HG02981 (cell line): ENCODE measurements at regions not wholly inside any gene's neighbourhood (a gene's known extent, or its start where the extent isn't known, plus 50 kb on each side); places are given as distances from the start of the nearest gene placed in this dataset.

Experiments used
- ATAC-seq: cut with Tn5 transposase; IDR thresholded peaks from one replicate; pipeline ENCODE4 v1.9.1; 2021; ENCODE audit warnings: mild to moderate bottlenecking, moderate library complexity; ENCODE audit not compliant: unreplicated experiment

DNA sequence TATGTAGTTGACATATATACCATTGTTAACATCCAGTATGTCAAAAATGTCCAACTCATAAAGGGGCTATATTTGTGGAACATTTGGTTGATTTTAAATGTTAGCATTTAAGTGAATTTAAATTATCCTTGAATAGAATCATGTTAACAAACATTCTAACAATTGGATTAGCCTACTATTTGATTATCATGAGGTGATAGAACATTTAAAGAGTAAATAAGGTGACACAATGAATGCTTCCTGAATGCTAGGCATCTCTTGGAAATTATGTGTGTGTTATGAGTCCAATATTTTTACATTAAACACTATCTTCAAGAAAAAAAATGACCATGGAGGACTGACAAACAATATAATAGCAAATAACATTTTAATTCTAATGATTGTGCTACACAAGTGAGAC lies 901.9 kb upstream of the AGA start:
- ATAC-seq, result no peak

GRCh38 chr4:178347111-178347510 lies 904.9 kb upstream of the AGA start:
- no peak for ATAC-seq

DNA sequence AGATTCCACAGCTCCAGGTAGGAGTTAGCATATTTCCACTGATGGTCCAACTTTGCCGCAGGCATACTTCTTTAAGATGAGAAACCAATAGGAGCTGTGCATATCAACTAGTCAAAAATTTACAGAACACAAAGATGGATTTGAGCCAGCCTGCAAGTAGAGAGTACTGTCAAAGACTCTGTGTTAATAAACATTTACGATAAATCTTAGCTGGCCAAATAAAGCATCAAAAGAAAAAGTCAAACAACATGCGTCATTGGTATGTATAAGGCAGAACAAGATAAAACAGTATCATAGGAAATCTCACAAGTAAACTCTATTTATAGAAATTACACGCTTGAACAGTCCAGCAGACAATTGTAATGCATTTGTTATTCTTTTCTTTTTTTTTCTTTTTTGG lies 907.4 kb upstream of the AGA start:
- ATAC-seq, result no peak

DNA sequence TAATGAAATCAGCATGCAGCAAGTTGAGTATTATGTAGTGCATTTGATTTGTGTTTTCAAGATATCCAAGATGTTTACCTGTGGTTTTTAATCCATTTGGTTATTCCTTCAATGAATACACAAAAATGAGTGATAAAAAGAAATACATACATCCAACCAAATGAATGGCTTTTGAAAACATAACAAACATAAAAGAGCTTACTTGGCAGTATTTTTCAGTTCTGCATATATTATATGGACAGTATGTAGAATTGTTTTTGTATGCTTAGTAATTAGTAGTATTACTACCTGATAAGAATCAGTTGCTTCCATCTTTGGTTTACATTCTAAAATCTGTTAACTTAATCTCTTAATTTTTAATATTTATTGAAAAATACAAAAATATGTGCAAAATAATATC lies 908.9 kb upstream of the AGA start:
- no peak for ATAC-seq

DNA sequence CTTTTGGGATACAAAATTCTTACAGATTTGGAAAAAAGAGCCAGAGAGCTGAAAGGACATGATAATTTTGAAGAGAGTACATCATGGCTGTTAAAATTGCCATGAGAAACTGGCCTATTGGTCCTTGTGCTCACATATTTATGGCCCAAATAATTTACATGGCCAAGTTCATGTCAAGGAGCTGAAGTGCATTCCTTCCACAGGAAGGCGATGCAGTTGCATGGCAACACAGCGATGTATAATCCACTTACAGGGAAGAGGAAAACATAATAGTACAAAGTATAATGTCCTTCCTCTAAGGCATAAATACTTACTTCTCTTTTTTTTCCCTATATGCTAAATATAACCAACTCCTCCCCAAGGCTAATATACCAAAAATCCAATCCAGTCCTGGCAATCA lies 914.5 kb upstream of the AGA start:
- no peak for ATAC-seq

DNA sequence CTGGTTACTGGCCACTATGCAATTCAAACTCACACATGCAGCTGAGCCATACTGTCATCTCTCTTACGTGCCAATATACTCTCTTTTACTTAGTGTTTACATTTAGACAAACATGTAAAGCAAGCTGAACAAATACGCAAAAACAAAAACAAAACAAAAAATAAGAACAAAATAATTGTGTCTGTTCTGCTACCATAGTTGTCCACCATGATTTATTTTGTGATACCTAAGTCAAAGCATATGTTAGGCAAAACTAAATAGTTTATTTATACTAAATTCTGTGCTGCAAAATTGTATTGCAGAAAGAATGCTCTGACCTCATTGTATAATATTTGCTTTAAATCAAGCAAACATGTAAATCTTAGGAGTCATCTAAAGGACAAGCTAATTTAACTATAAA lies 943.2 kb upstream of the AGA start:
- no peak for ATAC-seq

DNA sequence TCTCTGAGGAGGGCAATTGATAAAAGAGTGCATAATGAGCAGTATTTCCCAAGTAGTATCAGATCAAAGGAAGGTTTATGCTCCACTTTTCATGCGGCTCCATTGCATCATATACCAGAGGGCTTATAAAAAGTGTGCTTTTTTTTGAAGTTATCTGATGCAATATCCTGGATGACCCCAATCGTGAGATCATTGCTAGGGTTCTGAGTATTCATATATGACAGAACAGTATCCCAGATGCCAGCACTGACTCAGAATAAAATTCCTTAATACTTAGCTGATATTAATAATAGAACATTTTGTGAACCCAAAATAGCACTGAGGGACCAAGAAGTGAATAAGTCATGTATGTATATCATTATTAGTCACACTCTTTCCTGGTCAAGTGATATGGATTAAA lies 945.5 kb upstream of the AGA start:
- no peak for ATAC-seq

DNA sequence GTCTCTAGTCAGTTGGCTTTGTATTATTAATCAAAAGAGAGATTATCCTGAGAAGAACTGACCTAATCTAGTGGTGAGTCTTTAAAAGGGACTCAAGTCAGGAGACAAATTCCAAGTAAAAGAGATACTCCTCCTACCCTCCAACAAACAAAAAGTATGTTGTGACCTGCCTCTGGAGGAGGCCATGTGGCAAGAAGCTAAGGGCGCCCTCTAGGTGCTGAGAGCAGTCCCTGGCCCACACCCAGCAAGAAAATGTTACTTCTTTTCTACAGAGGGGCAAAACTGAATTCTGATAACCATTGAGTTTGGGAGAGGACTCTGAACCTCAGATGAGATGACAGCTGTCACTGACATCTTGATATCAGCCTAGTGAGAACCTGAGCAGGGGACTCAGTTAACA lies 953.6 kb upstream of the AGA start:
- ATAC-seq, result no peak

GRCh38 chr4:178412455-178412854 lies 970.2 kb upstream of the AGA start:
- no peak for ATAC-seq

DNA sequence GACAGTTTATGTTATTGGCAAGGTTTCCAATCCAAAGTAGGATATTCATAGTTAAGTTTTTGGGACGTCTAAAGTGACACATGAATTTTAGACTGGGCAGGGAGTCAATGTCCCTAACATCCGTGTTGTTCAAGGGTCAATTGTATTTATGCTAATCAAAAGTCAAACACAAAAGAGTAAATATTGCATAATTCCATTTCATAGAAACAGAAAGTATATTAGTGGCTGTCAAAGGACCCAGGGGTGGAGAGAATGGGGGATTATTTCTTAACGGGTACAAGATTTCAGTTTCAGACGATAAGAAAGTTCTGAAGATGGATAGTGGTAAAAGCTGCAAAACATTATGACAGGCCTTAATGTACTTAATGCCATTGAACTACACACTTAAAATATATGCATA lies 971.8 kb upstream of the AGA start:
- no peak for ATAC-seq

GRCh38 chr4:178414881-178415446 lies 972.7 kb upstream of the AGA start:
- ATAC-seq, result no peak

- no peak for ATAC-seq
These were observed 973.7 kb upstream of the AGA start for GRCh38 chr4:178415925-178416324.

DNA sequence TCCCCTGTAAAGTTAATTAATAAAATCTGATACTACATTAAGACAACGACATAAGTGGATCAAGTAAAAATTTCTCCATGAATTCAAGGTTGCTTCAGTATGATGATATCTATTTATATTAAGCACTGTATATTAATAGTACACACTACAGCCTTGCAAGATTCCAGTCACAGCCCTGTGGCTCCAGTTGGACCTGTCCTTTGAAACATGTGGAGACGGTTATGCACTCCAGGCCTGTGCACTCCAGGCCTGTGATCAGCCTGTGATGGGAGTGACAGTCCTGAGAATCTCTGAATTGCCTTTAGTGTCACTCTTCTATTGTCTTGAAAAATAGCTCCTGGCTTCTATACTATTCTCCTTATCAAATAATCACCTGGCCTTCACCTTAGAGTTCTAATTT lies 981.1 kb upstream of the AGA start:
- no peak for ATAC-seq

DNA sequence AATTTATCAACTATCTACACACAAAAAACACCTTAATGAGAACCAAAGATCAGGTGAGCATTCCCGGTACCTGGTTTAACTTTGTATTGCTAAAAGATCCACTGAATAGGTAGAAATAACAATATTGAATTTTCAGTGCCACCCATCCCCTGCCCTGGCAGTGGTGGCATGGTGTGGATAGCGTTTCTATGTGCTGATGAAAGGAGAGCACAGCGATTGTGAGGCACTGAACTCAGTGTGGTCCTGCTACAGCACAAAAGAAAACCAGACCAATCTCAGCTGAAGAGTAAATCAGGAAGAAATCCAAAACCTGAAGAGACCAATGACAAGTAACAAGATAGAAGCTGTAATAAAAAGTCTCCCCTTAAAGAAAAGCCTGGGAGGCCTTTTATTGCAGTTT lies 984.6 kb upstream of the AGA start:
- no peak for ATAC-seq

DNA sequence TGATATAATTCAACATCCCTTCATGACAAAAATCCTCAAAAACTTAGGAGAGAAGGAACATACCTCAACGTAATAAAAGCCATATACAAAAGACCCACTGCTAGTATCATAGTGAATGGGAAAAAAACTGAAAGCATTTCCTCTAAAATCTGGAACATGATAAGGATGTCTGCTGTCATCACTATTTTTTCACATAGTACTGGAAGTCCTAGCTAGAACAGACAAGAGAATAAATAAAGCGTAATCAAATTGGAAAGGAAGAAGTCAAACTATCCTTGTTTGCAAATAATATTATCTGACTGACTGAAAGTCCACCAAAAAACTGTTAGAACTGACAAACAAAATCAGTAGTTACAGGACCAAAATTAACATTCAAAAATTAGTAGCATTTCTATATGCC lies 985.4 kb upstream of the AGA start:
- no peak for ATAC-seq

DNA sequence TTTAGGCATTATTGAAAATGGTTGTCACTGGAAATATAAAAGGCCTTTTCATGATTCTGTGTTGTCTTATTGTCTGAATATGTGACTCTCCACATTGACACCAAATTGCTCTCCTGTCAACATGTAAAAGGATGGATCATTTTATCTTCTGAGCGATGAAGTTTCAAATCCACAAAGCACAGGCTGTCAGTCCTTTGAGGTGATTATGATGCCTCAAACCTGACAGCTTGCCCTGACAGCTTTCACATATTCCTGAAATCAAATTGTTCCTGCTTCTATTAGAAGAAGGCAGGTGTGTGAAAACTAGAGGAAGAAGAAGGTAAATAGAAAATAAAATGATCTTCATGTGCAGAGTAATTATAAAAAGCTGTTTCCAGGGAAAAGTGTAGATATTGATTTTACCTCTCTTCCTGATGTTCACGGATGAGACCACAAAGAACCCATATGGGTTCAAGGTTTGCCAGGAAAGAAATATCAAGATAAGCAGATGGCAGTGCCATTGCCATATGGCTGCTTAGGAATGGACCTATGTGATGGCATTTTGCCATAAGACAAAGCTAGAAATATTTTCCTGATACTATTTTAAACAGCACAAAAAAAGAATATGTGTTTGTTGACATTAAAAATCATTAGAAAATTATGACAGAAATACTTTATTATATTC lies 1006.3 kb upstream of the AGA start:
- ATAC-seq, result no peak

GRCh38 chr4:178450614-178451013 lies 1008.4 kb upstream of the AGA start:
- no peak for ATAC-seq

DNA sequence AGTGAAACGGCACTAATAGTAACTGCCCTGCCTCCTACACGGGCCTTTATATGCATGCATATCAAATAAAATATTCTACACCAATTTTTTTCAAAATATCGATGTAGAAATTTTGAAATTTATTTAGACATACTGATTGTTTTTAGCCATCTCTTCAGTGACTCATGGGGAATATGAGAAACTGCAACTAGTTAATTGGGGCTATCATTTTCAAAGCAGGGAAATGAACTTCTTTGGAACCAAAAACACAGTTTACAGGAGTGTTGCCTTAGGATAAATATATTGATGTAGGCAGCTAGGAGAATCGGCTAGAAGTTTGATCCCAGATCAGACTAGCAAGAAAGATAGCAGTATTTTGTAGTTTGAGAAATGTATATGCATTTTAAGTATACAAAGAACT lies 1010.8 kb upstream of the AGA start:
- ATAC-seq, result no peak

DNA sequence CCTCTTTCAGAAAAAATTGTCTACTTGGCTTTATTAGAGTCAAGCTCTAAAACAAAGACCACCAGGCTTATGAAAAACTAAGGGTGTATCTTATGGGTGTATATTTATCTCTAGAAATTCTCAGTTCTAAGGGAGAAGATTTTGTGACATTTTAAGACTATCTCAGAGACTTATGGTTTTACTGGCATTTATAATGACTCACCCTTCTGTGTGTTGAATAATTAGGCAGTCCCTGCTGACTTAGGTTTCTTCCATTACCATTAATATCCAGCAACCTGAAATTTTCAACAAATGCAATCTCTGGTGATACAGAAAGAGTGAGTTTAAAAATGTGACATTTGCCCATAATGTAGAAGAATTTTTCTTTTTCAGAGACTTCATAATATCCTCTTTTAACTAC lies 1015.0 kb upstream of the AGA start:
- no peak for ATAC-seq

GRCh38 chr4:178462710-178463109 lies 1020.5 kb upstream of the AGA start:
- ATAC-seq, result no peak

DNA sequence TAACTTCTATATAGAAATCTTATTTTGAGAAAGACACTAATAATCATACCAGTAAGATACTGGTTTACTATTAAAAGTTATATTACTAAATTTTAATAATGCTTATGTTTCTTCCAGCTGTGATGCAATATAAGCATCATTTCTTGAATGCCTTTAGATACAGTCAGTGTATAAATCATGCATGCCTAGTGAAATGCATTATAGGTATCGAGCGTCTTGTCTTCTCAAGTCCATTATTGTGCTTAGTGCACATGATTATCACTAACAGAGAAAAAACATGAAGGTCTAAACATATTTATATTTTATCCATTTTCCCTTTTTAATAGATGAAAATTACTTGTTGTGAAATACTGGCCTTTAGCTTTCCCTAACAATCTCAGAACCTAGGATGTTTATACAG lies 1021.5 kb upstream of the AGA start:
- ATAC-seq, result no peak

GRCh38 chr4:178470996-178471784 lies 1029.0 kb upstream of the AGA start:
- ATAC-seq, result no peak
